ENCODE measurements at regions not wholly inside any gene's neighbourhood (a gene's known extent, or its start where the extent isn't known, plus 50 kb on each side); places are given as distances from the start of the nearest gene placed in this dataset.

- no peak for TF ChIP-seq USF2 (IDR thresholded peaks at IDR 0.05; ENCODE audit: low read length)
- no peak for TF ChIP-seq CREB1 (IDR thresholded peaks at IDR 0.05)
- no peak for TF ChIP-seq EP300 (IDR thresholded peaks at IDR 0.05; ENCODE audit: borderline replicate concordance in 1 of 2, low read depth in 2 of 2, low read length in 2 of 2)
- no peak for TF ChIP-seq RFX5 (IDR thresholded peaks at IDR 0.05; ENCODE audit: borderline replicate concordance, low read depth, low read length)
- TF ChIP-seq TBP (IDR thresholded peaks at IDR 0.05; ENCODE audit: low read depth, low read length) = no peak
- TF ChIP-seq RXRA (IDR thresholded peaks at IDR 0.05; ENCODE audit: insufficient read depth, low read depth, low read length) = no peak
- no peak for TF ChIP-seq KDM5A (IDR thresholded peaks at IDR 0.05; ENCODE audit: low read length)
- TF ChIP-seq ZNF274 (IDR thresholded peaks at IDR 0.05; ENCODE audit: borderline replicate concordance, extremely low read depth, low read length) = no peak
- TF ChIP-seq PHF8 (conservative IDR thresholded peaks at IDR 0.05; ENCODE audit: low read depth, low read length) = no peak
These were observed 110.7 kb downstream of the UTRN start (continued) for GRCh38 chr6:144395826-144396225.

All from H1 (cell line).